Chondrocyte (in vitro differentiated cells): ENCODE measurements at regions not wholly inside any gene's neighbourhood (a gene's known extent, or its start where the extent isn't known, plus 50 kb on each side); places are given as distances from the start of the nearest gene placed in this dataset.
"Not testable (repeated sequence)": the region's sequence is repeated elsewhere in the genome, so short reads cannot be mapped to it uniquely, and the experiment has no call there.

Experiments
- DNase-seq: peaks from one replicate; pipeline ENCODE4 v3.0.0; 2021; ENCODE audit warnings: mixed read lengths, low spot score
- H3K27ac Mint-ChIP-seq: one replicate; pipeline ENCODE4 v1.8.0; 2021; ENCODE audit warnings: mild to moderate bottlenecking, moderate library complexity, mixed read lengths; ENCODE audit not compliant: unreplicated experiment
- H3K27me3 Mint-ChIP-seq: 2 replicates; pipeline ENCODE4 v1.8.0; 2021; ENCODE audit warnings: low read depth, mixed read lengths
- H3K36me3 Mint-ChIP-seq: 2 replicates; pipeline ENCODE4 v1.8.0; 2021; ENCODE audit warnings: low read depth, mixed read lengths
- H3K4me1 Mint-ChIP-seq: 2 replicates; pipeline ENCODE4 v1.8.0; 2021; ENCODE audit warnings: low read depth, mild to moderate bottlenecking, mixed read lengths
- H3K4me3 Mint-ChIP-seq: one replicate; pipeline ENCODE4 v1.8.0; 2021; ENCODE audit warnings: mild to moderate bottlenecking, moderate library complexity, mixed read lengths; ENCODE audit not compliant: unreplicated experiment
- H3K9me3 Mint-ChIP-seq: 2 replicates; pipeline ENCODE4 v1.8.0; 2021; ENCODE audit warnings: low read depth, mixed read lengths
- TF ChIP-seq, protein P1 (sequence below): fragments of 200-600 bp; sonication (generic); IDR thresholded peaks from 2 replicates; pipeline ENCODE4 v1.5.0; 2021; ENCODE audit warnings: antibody characterized with exemption, mild to moderate bottlenecking, moderate library complexity

DNA sequence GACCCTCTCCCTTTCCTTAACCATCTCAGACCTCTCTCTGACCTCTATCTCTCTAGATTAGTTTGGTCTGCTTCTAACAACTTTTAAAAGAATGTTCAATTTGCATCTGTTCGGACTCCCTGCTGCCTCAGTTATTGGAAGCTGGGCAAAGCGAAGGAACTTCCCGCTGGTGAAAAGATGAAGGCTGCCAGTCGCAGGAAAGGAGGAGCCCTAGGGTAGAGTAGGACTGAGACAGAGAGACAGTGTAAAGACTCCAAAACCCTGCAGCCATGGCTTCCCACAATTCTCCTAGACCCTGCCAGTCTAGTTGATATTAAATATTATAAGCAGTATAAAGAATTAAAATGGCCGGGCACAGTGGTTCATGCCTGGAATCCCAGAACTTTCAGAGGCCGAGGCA is 581.8 kb downstream of the EPM2A start:
- no peak for DNase-seq
- Mint-ChIP-seq H3K27ac (no peak overlapping the region), H3K4me1 (peaks cover 24% of the 10 kb centered on the region), H3K9me3 (peaks cover 7% of the 10 kb centered on the region), H3K36me3 (peaks cover under 1% of the 10 kb centered on the region), H3K4me3 (no peak overlapping the region), H3K27me3 (no peaks in the 10 kb centered on the region)
- TF ChIP-seq, protein P1, sequence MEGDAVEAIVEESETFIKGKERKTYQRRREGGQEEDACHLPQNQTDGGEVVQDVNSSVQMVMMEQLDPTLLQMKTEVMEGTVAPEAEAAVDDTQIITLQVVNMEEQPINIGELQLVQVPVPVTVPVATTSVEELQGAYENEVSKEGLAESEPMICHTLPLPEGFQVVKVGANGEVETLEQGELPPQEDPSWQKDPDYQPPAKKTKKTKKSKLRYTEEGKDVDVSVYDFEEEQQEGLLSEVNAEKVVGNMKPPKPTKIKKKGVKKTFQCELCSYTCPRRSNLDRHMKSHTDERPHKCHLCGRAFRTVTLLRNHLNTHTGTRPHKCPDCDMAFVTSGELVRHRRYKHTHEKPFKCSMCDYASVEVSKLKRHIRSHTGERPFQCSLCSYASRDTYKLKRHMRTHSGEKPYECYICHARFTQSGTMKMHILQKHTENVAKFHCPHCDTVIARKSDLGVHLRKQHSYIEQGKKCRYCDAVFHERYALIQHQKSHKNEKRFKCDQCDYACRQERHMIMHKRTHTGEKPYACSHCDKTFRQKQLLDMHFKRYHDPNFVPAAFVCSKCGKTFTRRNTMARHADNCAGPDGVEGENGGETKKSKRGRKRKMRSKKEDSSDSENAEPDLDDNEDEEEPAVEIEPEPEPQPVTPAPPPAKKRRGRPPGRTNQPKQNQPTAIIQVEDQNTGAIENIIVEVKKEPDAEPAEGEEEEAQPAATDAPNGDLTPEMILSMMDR = no peak

DNA sequence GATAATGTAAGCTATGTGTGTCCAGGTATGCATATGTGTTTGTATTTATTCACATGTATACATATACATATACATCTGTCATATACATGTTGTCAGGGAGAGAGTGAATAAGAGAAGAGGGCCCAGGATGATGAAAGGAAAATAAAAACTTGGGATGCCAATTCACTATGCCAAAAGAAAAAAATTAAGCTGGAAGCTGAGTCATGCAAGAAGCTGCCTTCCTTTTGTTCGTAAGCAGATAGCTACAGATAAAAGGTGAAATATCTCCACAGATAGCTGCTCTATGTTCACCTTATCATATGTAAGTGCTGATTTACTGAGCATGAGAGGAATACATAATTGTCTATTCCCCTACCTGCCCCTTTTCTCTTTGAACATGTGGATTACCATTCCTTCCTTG is 579.9 kb downstream of the EPM2A start:
- Mint-ChIP-seq H3K4me3 (no peak overlapping the region), H3K4me1 (peaks cover 16% of the 10 kb centered on the region), H3K27ac (no peak overlapping the region), H3K27me3 (no peaks in the 10 kb centered on the region), H3K9me3 (peaks cover 16% of the 10 kb centered on the region), H3K36me3 (peaks cover 4% of the 10 kb centered on the region)
- TF ChIP-seq, protein P1 = no peak
- DNase-seq = no peak

DNA sequence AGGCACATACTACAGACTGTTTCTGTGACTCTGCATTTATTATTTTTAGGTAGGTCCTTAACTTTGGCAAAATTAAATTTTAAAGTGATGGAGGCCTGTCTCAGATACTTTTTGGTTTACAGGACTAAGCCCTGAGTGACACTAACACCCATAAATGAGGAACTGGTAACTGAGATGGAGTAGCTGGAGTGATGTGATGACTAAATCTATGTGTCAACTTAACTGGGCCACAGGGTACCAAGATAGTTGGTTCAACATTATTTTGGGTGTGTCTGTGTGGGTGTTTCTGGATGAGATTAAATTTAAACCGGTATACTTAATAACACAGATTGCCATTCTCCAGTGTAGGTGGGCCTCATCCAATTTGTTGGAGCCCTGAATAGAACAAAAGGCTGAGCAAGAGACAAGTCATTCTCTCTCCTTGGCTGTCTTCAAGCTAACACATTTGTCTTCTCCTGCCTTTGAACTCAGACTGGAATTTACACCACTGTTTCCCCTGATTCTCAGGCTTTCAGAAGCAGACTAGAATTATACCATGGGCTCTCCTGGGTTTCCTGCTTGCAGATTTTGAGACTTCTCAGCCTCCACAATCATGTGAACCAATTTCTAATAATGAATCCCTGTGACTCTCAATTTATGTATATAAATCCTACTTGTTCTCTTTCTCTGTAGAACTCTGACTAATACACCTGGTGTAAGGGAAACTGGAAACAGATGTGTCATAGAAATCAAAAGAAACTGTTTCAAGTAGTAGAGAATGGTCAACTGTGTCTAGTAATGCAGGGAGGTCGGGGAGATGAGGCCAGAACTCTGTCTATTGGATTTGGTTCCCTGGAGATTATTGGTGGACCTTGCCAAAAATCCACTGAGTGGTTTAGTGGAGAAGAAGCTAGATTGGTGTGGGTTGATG is 579.2 kb downstream of the EPM2A start:
- Mint-ChIP-seq H3K36me3 (peaks cover 4% of the 10 kb centered on the region), H3K4me1 (peaks cover 11% of the 10 kb centered on the region), H3K27me3 (no peaks in the 10 kb centered on the region), H3K4me3 (no peak overlapping the region), H3K9me3 (peaks cover 16% of the 10 kb centered on the region), H3K27ac (no peak overlapping the region)
- DNase-seq = no peak
- TF ChIP-seq, protein P1 = no peak

DNA sequence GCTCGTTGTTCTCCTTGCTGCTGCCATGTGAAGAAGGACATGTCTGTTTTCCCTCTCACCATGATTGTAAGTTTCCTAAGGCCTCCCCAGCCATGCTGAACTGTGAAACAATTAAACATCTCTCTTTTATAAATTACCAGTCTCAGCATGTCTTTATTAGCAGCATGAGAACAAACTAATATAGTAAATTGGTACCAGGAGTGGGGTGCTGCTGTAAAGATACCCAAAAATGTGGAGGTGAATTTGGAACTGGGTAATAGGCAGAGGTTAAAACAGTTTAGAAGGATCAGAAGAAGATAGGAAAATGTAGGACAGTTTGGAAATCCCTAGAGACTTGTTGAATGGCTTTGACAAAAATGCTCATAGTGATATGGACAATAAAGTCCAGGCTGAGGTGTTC is 576.7 kb downstream of the EPM2A start:
- H3K36me3 Mint-ChIP-seq = not testable (repeated sequence)

DNA sequence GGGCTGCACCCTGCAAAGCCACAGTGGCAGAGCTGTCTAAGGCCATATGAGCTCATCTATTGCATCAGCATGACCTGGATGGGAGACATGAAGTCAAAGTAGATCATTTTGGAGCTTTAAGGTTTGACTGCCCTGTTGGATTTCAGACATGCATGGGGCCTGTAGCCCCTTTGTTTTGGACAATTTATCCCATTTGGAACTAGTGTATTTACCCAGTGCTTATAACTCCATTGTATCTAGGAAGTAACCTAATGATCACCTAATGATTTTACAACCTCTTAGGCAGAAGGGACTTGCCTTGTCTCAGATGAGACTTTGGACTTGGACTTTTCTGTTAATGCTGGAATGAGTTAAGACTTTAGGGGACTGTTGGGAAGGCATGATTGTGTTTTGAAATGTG is 575.4 kb downstream of the EPM2A start:
- Mint-ChIP-seq H3K27ac (no peak overlapping the region), H3K4me3 (no peak overlapping the region), H3K27me3 (no peaks in the 10 kb centered on the region), H3K4me1 (no peaks in the 10 kb centered on the region), H3K36me3 (peaks cover 4% of the 10 kb centered on the region), H3K9me3 (peaks cover 16% of the 10 kb centered on the region)
- DNase-seq = no peak
- TF ChIP-seq, protein P1 = no peak

More for the DNA sequence above, 576.7 kb downstream of the EPM2A start:
- H3K27ac Mint-ChIP-seq, DNase-seq, H3K27me3 Mint-ChIP-seq, H3K4me1 Mint-ChIP-seq, H3K4me3 Mint-ChIP-seq: not testable (repeated sequence)
- peaks cover 16% of the 10 kb centered on the region for H3K9me3 Mint-ChIP-seq

DNA sequence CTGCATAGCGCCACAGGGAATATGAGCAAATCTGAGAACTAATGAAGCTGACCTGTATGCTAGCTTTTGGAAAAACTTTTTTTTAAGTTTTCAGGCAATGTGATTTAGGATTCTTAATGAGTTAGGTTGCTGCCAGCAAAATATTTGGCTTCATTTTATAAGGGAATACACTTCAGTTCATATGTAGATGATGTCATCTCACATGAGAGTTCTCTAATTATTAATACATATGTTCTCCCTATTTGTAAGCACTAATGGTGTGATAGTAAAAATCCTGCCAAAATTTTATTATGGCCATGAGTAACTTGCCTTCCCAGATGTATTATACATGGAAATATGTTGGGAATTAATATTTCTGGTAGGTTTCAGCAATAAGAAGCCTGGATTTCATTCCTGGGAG is 573.8 kb downstream of the EPM2A start:
- no peak overlapping the region for H3K4me3 Mint-ChIP-seq

More for the DNA sequence above, 573.8 kb downstream of the EPM2A start:
- Mint-ChIP-seq H3K9me3 (peaks cover 16% of the 10 kb centered on the region), H3K27ac (no peak overlapping the region), H3K36me3 (peaks cover 4% of the 10 kb centered on the region), H3K4me1 (no peaks in the 10 kb centered on the region), H3K27me3 (no peaks in the 10 kb centered on the region)
- no peak for DNase-seq
- TF ChIP-seq, protein P1 = no peak
